Dermis microvascular lymphatic vessel endothelial cell (primary cell): ENCODE measurements at regions not wholly inside any gene's neighbourhood (a gene's known extent, or its start where the extent isn't known, plus 50 kb on each side); places are given as distances from the start of the nearest gene placed in this dataset.
A peak's percentile ranks its signal among the peaks of the same experiment; 100 is the strongest.
"Not testable (repeated sequence)": the region's sequence is repeated elsewhere in the genome, so short reads cannot be mapped to it uniquely, and the experiment has no call there.

Experiments
- DNase-seq, 2 donors: peaks; one replicate each; pipeline versions ENCODE4 v3.0.0 to v3.0.0-alpha.2; 2010; ENCODE audit warnings: low read depth in 2 of 2

- peak in 1 of 2 donors; percentile 2 for DNase-seq
Measured at GRCh38 chr4:165814256-165815020, 58.6 kb upstream of the TLL1 start.

GRCh38 chr4:165819126-165819525 lies 53.9 kb upstream of the TLL1 start:
- not testable (repeated sequence) for DNase-seq
